HepG2 (cell line): ENCODE measurements at regions not wholly inside any gene's neighbourhood (a gene's known extent, or its start where the extent isn't known, plus 50 kb on each side); places are given as distances from the start of the nearest gene placed in this dataset.

Experiments
- ISL2 ChIP-seq: sonication (generic); formaldehyde crosslinking; IDR thresholded peaks from 2 replicates; pipeline ENCODE4 v1.5.0; 2020; ENCODE audit warnings: missing genetic modification reagents
- KLF9 ChIP-seq: IDR thresholded peaks from 2 replicates; pipeline ENCODE4 v1.6.1; 2016; ENCODE audit warnings: low read depth
- PHF20 ChIP-seq: sonication (generic); formaldehyde crosslinking; IDR thresholded peaks from 2 replicates; pipeline ENCODE4 v1.5.0; 2020; ENCODE audit warnings: mild to moderate bottlenecking, missing genetic modification reagents
- TF ChIP-seq, protein P1 (sequence below): sonication (generic); formaldehyde crosslinking; IDR thresholded peaks from 2 replicates; pipeline ENCODE4 v1.5.0; 2020; ENCODE audit warnings: mild to moderate bottlenecking, missing genetic modification reagents, moderate library complexity
- TF ChIP-seq, protein P2 (sequence below): sonication (generic); formaldehyde crosslinking; IDR thresholded peaks from 2 replicates; pipeline ENCODE4 v1.5.0; 2020; ENCODE audit warnings: missing genetic modification reagents

DNA sequence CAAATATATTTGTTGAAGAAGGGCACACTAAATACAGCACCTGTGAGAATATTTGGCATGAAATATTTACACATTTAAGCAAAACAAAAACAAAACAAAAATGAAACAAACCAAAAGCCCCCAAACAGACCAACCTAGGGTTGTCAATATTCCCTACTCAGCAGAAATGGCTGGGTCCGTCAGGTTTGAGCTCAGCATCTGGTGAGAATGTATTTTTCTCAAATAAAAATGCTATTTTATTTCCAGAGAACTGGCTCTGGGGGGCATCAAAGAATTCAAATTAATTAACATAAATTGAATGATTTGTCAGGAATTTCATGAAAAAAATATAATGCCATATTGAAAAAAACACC, 142.8 kb upstream of the COL5A1 start:
- TF ChIP-seq, protein P1, sequence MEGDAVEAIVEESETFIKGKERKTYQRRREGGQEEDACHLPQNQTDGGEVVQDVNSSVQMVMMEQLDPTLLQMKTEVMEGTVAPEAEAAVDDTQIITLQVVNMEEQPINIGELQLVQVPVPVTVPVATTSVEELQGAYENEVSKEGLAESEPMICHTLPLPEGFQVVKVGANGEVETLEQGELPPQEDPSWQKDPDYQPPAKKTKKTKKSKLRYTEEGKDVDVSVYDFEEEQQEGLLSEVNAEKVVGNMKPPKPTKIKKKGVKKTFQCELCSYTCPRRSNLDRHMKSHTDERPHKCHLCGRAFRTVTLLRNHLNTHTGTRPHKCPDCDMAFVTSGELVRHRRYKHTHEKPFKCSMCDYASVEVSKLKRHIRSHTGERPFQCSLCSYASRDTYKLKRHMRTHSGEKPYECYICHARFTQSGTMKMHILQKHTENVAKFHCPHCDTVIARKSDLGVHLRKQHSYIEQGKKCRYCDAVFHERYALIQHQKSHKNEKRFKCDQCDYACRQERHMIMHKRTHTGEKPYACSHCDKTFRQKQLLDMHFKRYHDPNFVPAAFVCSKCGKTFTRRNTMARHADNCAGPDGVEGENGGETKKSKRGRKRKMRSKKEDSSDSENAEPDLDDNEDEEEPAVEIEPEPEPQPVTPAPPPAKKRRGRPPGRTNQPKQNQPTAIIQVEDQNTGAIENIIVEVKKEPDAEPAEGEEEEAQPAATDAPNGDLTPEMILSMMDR: no peak
- TF ChIP-seq, protein P2, sequence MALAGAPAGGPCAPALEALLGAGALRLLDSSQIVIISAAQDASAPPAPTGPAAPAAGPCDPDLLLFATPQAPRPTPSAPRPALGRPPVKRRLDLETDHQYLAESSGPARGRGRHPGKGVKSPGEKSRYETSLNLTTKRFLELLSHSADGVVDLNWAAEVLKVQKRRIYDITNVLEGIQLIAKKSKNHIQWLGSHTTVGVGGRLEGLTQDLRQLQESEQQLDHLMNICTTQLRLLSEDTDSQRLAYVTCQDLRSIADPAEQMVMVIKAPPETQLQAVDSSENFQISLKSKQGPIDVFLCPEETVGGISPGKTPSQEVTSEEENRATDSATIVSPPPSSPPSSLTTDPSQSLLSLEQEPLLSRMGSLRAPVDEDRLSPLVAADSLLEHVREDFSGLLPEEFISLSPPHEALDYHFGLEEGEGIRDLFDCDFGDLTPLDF (CRISPR knock-in tag): no peak
- TF ChIP-seq ISL2 (CRISPR knock-in tag) (no peak), KLF9 (no peak), PHF20 (no peak)
